ENCODE measurements at regions not wholly inside any gene's neighbourhood (a gene's known extent, or its start where the extent isn't known, plus 50 kb on each side); places are given as distances from the start of the nearest gene placed in this dataset.

DNA sequence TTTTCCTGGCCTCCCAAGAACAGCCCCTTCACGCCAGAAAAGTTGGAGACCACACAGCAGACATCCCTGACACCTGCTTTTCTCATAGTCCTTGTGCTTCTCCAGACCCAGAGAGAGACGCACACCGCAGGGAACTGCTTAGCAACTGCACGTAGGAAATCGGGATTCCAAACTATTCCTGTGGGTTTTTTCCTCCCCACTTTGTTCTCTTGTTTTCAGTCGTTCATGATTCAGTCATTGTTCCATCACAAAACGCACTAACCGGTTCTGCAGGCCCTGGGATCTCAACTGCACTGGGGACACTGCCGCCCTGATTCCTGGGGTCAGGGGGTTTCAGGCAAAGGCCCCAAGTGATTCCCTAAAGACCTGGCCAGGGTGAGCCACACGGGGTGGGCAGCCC is 588.0 kb upstream of the KLF4 start:
- TF ChIP-seq EP300 (IDR thresholded peaks at IDR 0.05) (no peak), POLR2A (IDR thresholded peaks at IDR 0.05) (no peak)
